ENCODE measurements at regions not wholly inside any gene's neighbourhood (a gene's known extent, or its start where the extent isn't known, plus 50 kb on each side); places are given as distances from the start of the nearest gene placed in this dataset.

GRCh38 chr9:81032831-81033230 is 656.5 kb downstream of the TLE1 start:
- no peak overlapping the region for H2BK5ac ChIP-seq (ENCODE audit: low read depth, low read length)
- DNase-seq (ENCODE audit: low read depth in 1 of 2, low spot score in 2 of 2) (no peak), FAIRE-seq (no peak)
- no peak overlapping the region for H3K27ac ChIP-seq (ENCODE audit: low read depth, low read length)
- H3K36me3 ChIP-seq (ENCODE audit: control insufficient read depth in 2 of 4, insufficient read depth in 4 of 4, low read length in 3 of 4), result no peaks in the 10 kb centered on the region
- H3K23ac ChIP-seq (ENCODE audit: insufficient read length), result no peak overlapping the region
- H3K56ac ChIP-seq (replicated peaks; ENCODE audit: insufficient read length, low read depth, low read length), result no peak overlapping the region
- 0 out of 2 replicates have a peak overlapping the region, but pooled peaks have one; percentile 13 for H2AFZ ChIP-seq (ENCODE audit: low read length)
- no peak overlapping the region for H4K5ac ChIP-seq (ENCODE audit: insufficient read length, low read depth, low read length)
- no peak overlapping the region for H2BK12ac ChIP-seq (ENCODE audit: low read depth, low read length)
- H3K9me3 ChIP-seq (ENCODE audit: insufficient read depth in 2 of 2, low read depth in 1 of 2, low read length in 1 of 2), result no peaks in the 10 kb centered on the region
- no peak overlapping the region for H3K4me3 ChIP-seq (ENCODE audit: extremely low read depth in 1 of 4, insufficient read depth in 2 of 4, low read depth in 3 of 4, low read length in 4 of 4)
- no peak overlapping the region for H4K91ac ChIP-seq (replicated peaks; ENCODE audit: insufficient read length, low read length)
- no peaks in the 10 kb centered on the region for H3K27me3 ChIP-seq (replicated peaks in 1 of 4; ENCODE audit: control insufficient read depth in 3 of 4, extremely low read depth in 1 of 4, insufficient read depth in 3 of 4, low read length in 3 of 4)
- H3K4me1 ChIP-seq (replicated peaks in 1 of 4; ENCODE audit: control insufficient read depth in 3 of 4, insufficient read depth in 4 of 4, low read length in 3 of 4), result no peaks in the 10 kb centered on the region; a peak in 1 of 7 replicates
- CTCF ChIA-PET (ENCODE audit: partially characterized antibody), result interaction anchor here (0.6 kb wide), 1 partner anchor 128 kb away, joined by 3 read pairs; no protein-coding TSS in a partner anchor
- no peak overlapping the region for H2BK20ac ChIP-seq (ENCODE audit: low read length)
- no peaks in the 10 kb centered on the region for H4K20me1 ChIP-seq (replicated peaks in 1 of 2; ENCODE audit: control insufficient read depth in 1 of 2, insufficient read depth in 2 of 2, low read length in 2 of 2)
- no peaks in the 10 kb centered on the region for H3K79me1 ChIP-seq (ENCODE audit: low read depth, low read length)
- H3K79me2 ChIP-seq (ENCODE audit: control insufficient read depth in 1 of 2, insufficient read depth in 2 of 2, low read length in 2 of 2), result no peaks in the 10 kb centered on the region
- no peak overlapping the region for H3K14ac ChIP-seq (ENCODE audit: insufficient read length)
- no peak overlapping the region for H2BK15ac ChIP-seq (ENCODE audit: low read length)
- no peak overlapping the region for H3K4me2 ChIP-seq (ENCODE audit: insufficient read depth in 1 of 2, low read depth in 2 of 2, low read length in 2 of 2)
- WGBS, 2 experiments (ENCODE audit: extremely low coverage in 1 of 2, insufficient coverage in 1 of 2, insufficient read length in 1 of 2, insufficient replicate concordance in 2 of 2, low coverage in 1 of 2, low lambda C conversion rate in 2 of 2, missing lambda C conversion rate in 1 of 2), result 96% methylated on average over 1 of the region's 1 CpG; no CpG with 5 or more reads in 1 of the 2 experiments
- H3K9ac ChIP-seq (replicated peaks in 1 of 4; ENCODE audit: extremely low read depth in 1 of 4, low read depth in 3 of 4, low read length in 3 of 4), result no peak overlapping the region
- H2BK120ac ChIP-seq (replicated peaks; ENCODE audit: low read depth, low read length), result no peak overlapping the region
- H3K23me2 ChIP-seq (ENCODE audit: low read depth, low read length), result no peaks in the 10 kb centered on the region
- POLR2A ChIA-PET (ENCODE audit: partially characterized antibody), result no interaction called here
- no peak overlapping the region for H3K18ac ChIP-seq (ENCODE audit: extremely low read depth, low read length)
- no peak overlapping the region for H4K8ac ChIP-seq (ENCODE audit: extremely low read depth, insufficient read depth, low read length)
- no peak overlapping the region for H2AK5ac ChIP-seq (ENCODE audit: low read depth, low read length)
- no peak overlapping the region for H3K4ac ChIP-seq (replicated peaks; ENCODE audit: insufficient read length, low read depth, low read length)
- TF ChIP-seq EGR1 (IDR thresholded peaks at IDR 0.05; ENCODE audit: borderline replicate concordance, low read depth, low read length) (no peak), MAX (IDR thresholded peaks at IDR 0.05) (no peak), RXRA (IDR thresholded peaks at IDR 0.05; ENCODE audit: insufficient read depth, low read depth, low read length) (no peak), FOSL1 (IDR thresholded peaks at IDR 0.05; ENCODE audit: insufficient read depth, low read depth, low read length) (no peak), HDAC2 (IDR thresholded peaks at IDR 0.05; ENCODE audit: borderline replicate concordance in 1 of 2, low read depth in 2 of 2, low read length in 2 of 2) (no peak), CBX8 (IDR thresholded peaks at IDR 0.05; ENCODE audit: borderline replicate concordance, low read depth, low read length) (no peak), CEBPB (IDR thresholded peaks at IDR 0.05; ENCODE audit: low read depth, low read length) (no peak), E2F6 (IDR thresholded peaks at IDR 0.05) (no peak), TEAD4 (IDR thresholded peaks at IDR 0.05; ENCODE audit: low read depth, low read length) (no peak), EZH2 (IDR thresholded peaks at IDR 0.05; ENCODE audit: low read depth, low read length, severe bottlenecking) (no peak), KDM4A (IDR thresholded peaks at IDR 0.05; ENCODE audit: low read depth, low read length, severe bottlenecking) (no peak), POU5F1 (IDR thresholded peaks at IDR 0.05; ENCODE audit: low read depth, low read length) (no peak), ASH2L (IDR thresholded peaks at IDR 0.05; ENCODE audit: low read length) (no peak), CBX5 (IDR thresholded peaks at IDR 0.05; ENCODE audit: low read depth, low read length) (no peak)
